CD4-positive, CD25-positive, alpha-beta regulatory T cell (primary cell): ENCODE measurements at regions not wholly inside any gene's neighbourhood (a gene's known extent, or its start where the extent isn't known, plus 50 kb on each side); places are given as distances from the start of the nearest gene placed in this dataset.

Source experiments
- ATAC-seq, 2 donors: fragments of 150-1000 bp; cut with Tn5 transposase; one replicate each; pipeline ENCODE4 v1.10.0; 2021; ENCODE audit warnings: low read depth in 2 of 2, moderate number of reproducible peaks in 2 of 2, moderate library complexity in 1 of 2
- DNase-seq, 3 donors: peaks; one replicate each; pipeline versions ENCODE4 v3.0.0 to v3.0.0-alpha.2; 2012 to 2022; ENCODE audit warnings: mixed read lengths in 1 of 3
- H3K27ac ChIP-seq: one replicate; pipeline ENCODE4 v1.7.0; 2013; ENCODE audit warnings: mild to moderate bottlenecking, low read length; ENCODE audit not compliant: insufficient read depth, poor library complexity, severe bottlenecking
- H3K27me3 ChIP-seq: one replicate; pipeline ENCODE4 v1.7.0; 2013; ENCODE audit warnings: low read length; ENCODE audit not compliant: control insufficient read depth, insufficient read depth
- H3K36me3 ChIP-seq: one replicate; pipeline ENCODE4 v1.7.0; 2013; ENCODE audit warnings: mild to moderate bottlenecking, low read length, moderate library complexity; ENCODE audit not compliant: control insufficient read depth, insufficient read depth
- H3K4me1 ChIP-seq: 2 replicates; pipeline ENCODE4 v1.7.0; 2013; ENCODE audit warnings: mild to moderate bottlenecking, low read length; ENCODE audit not compliant: insufficient read depth, control insufficient read depth, poor library complexity, severe bottlenecking
- H3K4me3 ChIP-seq: one replicate; pipeline ENCODE4 v1.7.0; 2013; ENCODE audit warnings: low read depth, mild to moderate bottlenecking, low read length, moderate library complexity
- H3K9me3 ChIP-seq, 2 experiments: 1 replicate in 1 of 2; 2 replicates in 1 of 2; pipeline ENCODE4 v1.7.0; 2013; ENCODE audit warnings: low read length in 2 of 2, mild to moderate bottlenecking in 1 of 2, moderate library complexity in 1 of 2; ENCODE audit not compliant: control insufficient read depth in 2 of 2
- H3K27ac Mint-ChIP-seq, 3 donors: one replicate each; pipeline ENCODE4 v1.8.0; 2020 to 2022; ENCODE audit warnings: mild to moderate bottlenecking in 3 of 3, mixed read lengths in 3 of 3, moderate library complexity in 2 of 3
- H3K27me3 Mint-ChIP-seq: one replicate; pipeline ENCODE4 v1.8.0; 2022; ENCODE audit warnings: mild to moderate bottlenecking, mixed read lengths
- H3K36me3 Mint-ChIP-seq: one replicate; pipeline ENCODE4 v1.8.0; 2020; ENCODE audit warnings: mixed read lengths
- H3K4me1 Mint-ChIP-seq, 4 donors: one replicate each; pipeline ENCODE4 v1.8.0; 2020 to 2022; ENCODE audit warnings: mixed read lengths in 4 of 4, mild to moderate bottlenecking in 1 of 4
- H3K4me3 Mint-ChIP-seq, 4 donors: one replicate each; pipeline ENCODE4 v1.8.0; 2020 to 2022; ENCODE audit warnings: mild to moderate bottlenecking in 4 of 4, mixed read lengths in 4 of 4, moderate library complexity in 3 of 4
- H3K9me3 Mint-ChIP-seq, 7 donors: one replicate each; pipeline ENCODE4 v1.8.0; 2020 to 2022; ENCODE audit warnings: mixed read lengths in 7 of 7, mild to moderate bottlenecking in 3 of 7, moderate library complexity in 2 of 7

GRCh38 chr4:24279911-24280375, 304.4 kb downstream of the DHX15 start:
- no peak for ATAC-seq
- no peaks in the 10 kb centered on the region for H3K4me1 ChIP-seq
- Mint-ChIP-seq H3K27me3 (no peaks in the 10 kb centered on the region), H3K27ac (no peak overlapping the region), H3K36me3 (no peaks in the 10 kb centered on the region), H3K4me3 (no peak overlapping the region), H3K4me1 (no peaks in the 10 kb centered on the region), H3K9me3 (peaks cover 0 to 5% (median 2%) of the 10 kb centered on the region in 7 donors)
- no peak overlapping the region for H3K4me3 ChIP-seq
- H3K27me3 ChIP-seq, result no peaks in the 10 kb centered on the region
- no peak overlapping the region for H3K27ac ChIP-seq
- no peaks in the 10 kb centered on the region for H3K36me3 ChIP-seq
- DNase-seq, result no peak
- no peaks in the 10 kb centered on the region for H3K9me3 ChIP-seq

- H3K4me3 ChIP-seq, result no peak overlapping the region
- ATAC-seq, result no peak
- Mint-ChIP-seq H3K27ac (no peak overlapping the region), H3K9me3 (peaks cover 0 to 5% (median 2%) of the 10 kb centered on the region in 7 donors), H3K27me3 (no peaks in the 10 kb centered on the region), H3K4me1 (no peaks in the 10 kb centered on the region), H3K36me3 (no peaks in the 10 kb centered on the region), H3K4me3 (no peak overlapping the region)
- DNase-seq, result no peak
- H3K27me3 ChIP-seq, result no peaks in the 10 kb centered on the region
- no peaks in the 10 kb centered on the region for H3K9me3 ChIP-seq
- no peaks in the 10 kb centered on the region for H3K36me3 ChIP-seq
- no peaks in the 10 kb centered on the region for H3K4me1 ChIP-seq
- no peak overlapping the region for H3K27ac ChIP-seq
Observed at GRCh38 chr4:24279469-24279868, 304.9 kb downstream of the DHX15 start.

- no peaks in the 10 kb centered on the region for H3K27me3 ChIP-seq
- no peak overlapping the region for H3K27ac ChIP-seq
- H3K4me3 ChIP-seq, result no peak overlapping the region
- Mint-ChIP-seq H3K4me1 (no peaks in the 10 kb centered on the region), H3K27me3 (no peaks in the 10 kb centered on the region), H3K4me3 (no peak overlapping the region), H3K36me3 (no peaks in the 10 kb centered on the region), H3K27ac (no peak overlapping the region), H3K9me3 (peaks cover 0 to 5% (median 2%) of the 10 kb centered on the region in 7 donors)
- no peaks in the 10 kb centered on the region for H3K9me3 ChIP-seq
- H3K4me1 ChIP-seq, result no peaks in the 10 kb centered on the region
- ATAC-seq (no peak), DNase-seq (no peak)
- no peaks in the 10 kb centered on the region for H3K36me3 ChIP-seq
Observed at GRCh38 chr4:24278693-24279092, 305.7 kb downstream of the DHX15 start.

GRCh38 chr4:24274381-24274941, 309.9 kb downstream of the DHX15 start:
- no peaks in the 10 kb centered on the region for H3K4me1 Mint-ChIP-seq
- Histone ChIP-seq H3K4me3 (no peak overlapping the region), H3K36me3 (no peaks in the 10 kb centered on the region), H3K27ac (no peak overlapping the region), H3K27me3 (no peaks in the 10 kb centered on the region), H3K9me3 (no peaks in the 10 kb centered on the region), H3K4me1 (no peaks in the 10 kb centered on the region)
- H3K9me3 Mint-ChIP-seq, result peaks cover 0 to 8% (median 0%) of the 10 kb centered on the region in 7 donors
- H3K27me3 Mint-ChIP-seq, result no peaks in the 10 kb centered on the region
- H3K27ac Mint-ChIP-seq, result no peak overlapping the region
- no peak overlapping the region for H3K4me3 Mint-ChIP-seq
- ATAC-seq (no peak), DNase-seq (no peak)
- no peaks in the 10 kb centered on the region for H3K36me3 Mint-ChIP-seq

GRCh38 chr4:24273136-24273535, 311.2 kb downstream of the DHX15 start:
- H3K36me3 ChIP-seq, result no peaks in the 10 kb centered on the region
- no peaks in the 10 kb centered on the region for H3K27me3 ChIP-seq
- H3K36me3 Mint-ChIP-seq, result no peaks in the 10 kb centered on the region
- H3K27ac Mint-ChIP-seq, result no peak overlapping the region
- H3K27me3 Mint-ChIP-seq, result no peaks in the 10 kb centered on the region
- H3K4me1 Mint-ChIP-seq, result no peaks in the 10 kb centered on the region
- no peak for DNase-seq
- H3K4me3 Mint-ChIP-seq, result no peak overlapping the region
- no peaks in the 10 kb centered on the region for H3K4me1 ChIP-seq
- no peaks in the 10 kb centered on the region for H3K9me3 ChIP-seq
- H3K27ac ChIP-seq, result no peak overlapping the region
- no peak overlapping the region for H3K4me3 ChIP-seq
- no peak for ATAC-seq
- H3K9me3 Mint-ChIP-seq, result peaks cover 0 to 8% (median 0%) of the 10 kb centered on the region in 7 donors

GRCh38 chr4:24266951-24267722, 317.2 kb downstream of the DHX15 start:
- H3K9me3 Mint-ChIP-seq, result peaks cover 0 to 3% (median 0%) of the 10 kb centered on the region in 7 donors
- H3K36me3 Mint-ChIP-seq, result no peaks in the 10 kb centered on the region
- peak overlapping the region in 1 of 3 donors; percentile 67 for H3K27ac Mint-ChIP-seq
- H3K27me3 Mint-ChIP-seq, result no peaks in the 10 kb centered on the region
- Histone ChIP-seq H3K4me3 (no peak overlapping the region), H3K9me3 (no peaks in the 10 kb centered on the region), H3K27me3 (no peaks in the 10 kb centered on the region), H3K27ac (no peak overlapping the region), H3K36me3 (no peaks in the 10 kb centered on the region), H3K4me1 (no peaks in the 10 kb centered on the region)
- no peaks in the 10 kb centered on the region for H3K4me1 Mint-ChIP-seq
- ATAC-seq (no peak), DNase-seq (no peak)
- H3K4me3 Mint-ChIP-seq, result no peak overlapping the region

GRCh38 chr4:24265989-24266388, 318.4 kb downstream of the DHX15 start:
- ATAC-seq (no peak), DNase-seq (no peak)
- Mint-ChIP-seq H3K4me3 (no peak overlapping the region), H3K27me3 (no peaks in the 10 kb centered on the region), H3K36me3 (no peaks in the 10 kb centered on the region), H3K27ac (no peak overlapping the region), H3K4me1 (no peaks in the 10 kb centered on the region), H3K9me3 (peaks cover 0 to 5% (median 0%) of the 10 kb centered on the region in 7 donors)
- no peak overlapping the region for H3K4me3 ChIP-seq
- no peaks in the 10 kb centered on the region for H3K4me1 ChIP-seq
- no peaks in the 10 kb centered on the region for H3K27me3 ChIP-seq
- H3K36me3 ChIP-seq, result no peaks in the 10 kb centered on the region
- H3K27ac ChIP-seq, result no peak overlapping the region
- H3K9me3 ChIP-seq, result no peaks in the 10 kb centered on the region

- no peaks in the 10 kb centered on the region for H3K27me3 Mint-ChIP-seq
- H3K4me1 Mint-ChIP-seq, result no peaks in the 10 kb centered on the region
- H3K4me3 Mint-ChIP-seq, result no peak overlapping the region
- Histone ChIP-seq H3K27ac (no peak overlapping the region), H3K9me3 (no peaks in the 10 kb centered on the region), H3K27me3 (no peaks in the 10 kb centered on the region), H3K4me1 (no peaks in the 10 kb centered on the region), H3K4me3 (no peak overlapping the region), H3K36me3 (no peaks in the 10 kb centered on the region)
- DNase-seq (no peak), ATAC-seq (no peak)
- no peak overlapping the region for H3K27ac Mint-ChIP-seq
- peaks cover 0 to 3% (median 0%) of the 10 kb centered on the region in 7 donors for H3K9me3 Mint-ChIP-seq
- H3K36me3 Mint-ChIP-seq, result no peaks in the 10 kb centered on the region
Observed at GRCh38 chr4:24262616-24263015, 321.7 kb downstream of the DHX15 start.
